Thymus (tissue), 11 donors: ENCODE measurements at regions not wholly inside any gene's neighbourhood (a gene's known extent, or its start where the extent isn't known, plus 50 kb on each side); places are given as distances from the start of the nearest gene placed in this dataset.

Experiments
- DNase-seq, 9 donors: peaks; one replicate each; pipeline ENCODE4 v3.0.0-alpha.2; 2013; ENCODE audit warnings: low spot score in 9 of 9, low read depth in 6 of 9, missing footprints in 1 of 9
- H3K27ac ChIP-seq, 2 donors: one replicate each; pipeline ENCODE4 v1.5.1; 2013; ENCODE audit warnings: control low read depth in 1 of 2, low read depth in 1 of 2, low read length in 1 of 2, mild to moderate bottlenecking in 1 of 2, moderate library complexity in 1 of 2
- H3K27me3 ChIP-seq, 2 donors: one replicate each; pipeline ENCODE4 v1.5.1; 2013; ENCODE audit warnings: low read length in 1 of 2; ENCODE audit not compliant: control insufficient read depth in 2 of 2, insufficient read depth in 1 of 2
- H3K36me3 ChIP-seq, 2 donors: one replicate each; pipeline ENCODE4 v1.5.1; 2013; ENCODE audit warnings: low read length in 1 of 2, mild to moderate bottlenecking in 1 of 2, moderate library complexity in 1 of 2; ENCODE audit not compliant: control insufficient read depth in 2 of 2, insufficient read depth in 2 of 2
- H3K4me1 ChIP-seq, 2 donors: one replicate each; pipeline ENCODE4 v1.5.1; 2013; ENCODE audit warnings: low read length in 2 of 2; ENCODE audit not compliant: control insufficient read depth in 2 of 2, insufficient read depth in 2 of 2
- H3K4me3 ChIP-seq, 2 donors: one replicate each; pipeline ENCODE4 v1.5.1; 2013; ENCODE audit warnings: low read length in 2 of 2, control low read depth in 1 of 2, mild to moderate bottlenecking in 1 of 2
- H3K9me3 ChIP-seq, 2 donors: one replicate each; pipeline ENCODE4 v1.5.1; 2013; ENCODE audit warnings: low read length in 1 of 2, mild to moderate bottlenecking in 1 of 2; ENCODE audit not compliant: control insufficient read depth in 2 of 2, insufficient read depth in 1 of 2
- WGBS: extraction: QIAGEN DNeasy Blood & Tissue Kit; methylation state at CpG from one replicate; pipeline ENCODE4 v1.1.7; 2013; 5-methylcytosine and 5-hydroxymethylcytosine counted together
- donor health status: healthy.

- no peak overlapping the region for H3K4me3 ChIP-seq
- peak in 1 of 9 donors; percentile 7 for DNase-seq
- H3K4me1 ChIP-seq, result peaks cover 0 to 5% of the 10 kb centered on the region in 2 donors
- no peaks in the 10 kb centered on the region for H3K9me3 ChIP-seq
- H3K27ac ChIP-seq, result no peak overlapping the region
- H3K27me3 ChIP-seq, result no peaks in the 10 kb centered on the region
- no peaks in the 10 kb centered on the region for H3K36me3 ChIP-seq
- 84% methylated on average over 21 of the region's 21 CpGs for WGBS
Measured at GRCh38 chr10:124285587-124286527, 132.9 kb downstream of the OAT start.

GRCh38 chr10:124283949-124284250 is 134.8 kb downstream of the OAT start:
- no peak overlapping the region for H3K4me3 ChIP-seq
- no peaks in the 10 kb centered on the region for H3K27me3 ChIP-seq
- no peaks in the 10 kb centered on the region for H3K36me3 ChIP-seq
- H3K4me1 ChIP-seq, result no peaks in the 10 kb centered on the region
- no peaks in the 10 kb centered on the region for H3K9me3 ChIP-seq
- H3K27ac ChIP-seq, result no peak overlapping the region
- DNase-seq, result no peak
- WGBS, result 93% methylated on average over 9 of the region's 9 CpGs

GRCh38 chr10:124283215-124283948 is 135.3 kb downstream of the OAT start:
- Histone ChIP-seq H3K4me1 (no peaks in the 10 kb centered on the region), H3K27me3 (no peaks in the 10 kb centered on the region), H3K9me3 (no peaks in the 10 kb centered on the region), H3K36me3 (no peaks in the 10 kb centered on the region), H3K4me3 (no peak overlapping the region), H3K27ac (no peak overlapping the region)
- 88% methylated on average over 8 of the region's 8 CpGs for WGBS
- no peak for DNase-seq

- no peak for DNase-seq
- 97% methylated on average over 11 of the region's 11 CpGs for WGBS
- H3K4me1 ChIP-seq, result no peaks in the 10 kb centered on the region
- no peak overlapping the region for H3K27ac ChIP-seq
- no peaks in the 10 kb centered on the region for H3K36me3 ChIP-seq
- H3K27me3 ChIP-seq, result no peaks in the 10 kb centered on the region
- no peak overlapping the region for H3K4me3 ChIP-seq
- H3K9me3 ChIP-seq, result no peaks in the 10 kb centered on the region
Measured at GRCh38 chr10:124282326-124282725, 136.4 kb downstream of the OAT start.

- Histone ChIP-seq H3K4me3 (no peak overlapping the region), H3K4me1 (no peaks in the 10 kb centered on the region), H3K36me3 (no peaks in the 10 kb centered on the region), H3K9me3 (no peaks in the 10 kb centered on the region), H3K27ac (no peak overlapping the region), H3K27me3 (no peaks in the 10 kb centered on the region)
- 96% methylated on average over 10 of the region's 10 CpGs for WGBS
- DNase-seq, result no peak
Measured at GRCh38 chr10:124281666-124282065, 137.1 kb downstream of the OAT start.

GRCh38 chr10:124280916-124281315 is 137.8 kb downstream of the OAT start:
- Histone ChIP-seq H3K9me3 (no peaks in the 10 kb centered on the region), H3K4me1 (no peaks in the 10 kb centered on the region), H3K4me3 (no peak overlapping the region), H3K27me3 (no peaks in the 10 kb centered on the region), H3K36me3 (no peaks in the 10 kb centered on the region), H3K27ac (no peak overlapping the region)
- no peak for DNase-seq
- WGBS, result 98% methylated on average over 5 of the region's 5 CpGs

GRCh38 chr10:124279882-124280281 is 138.8 kb downstream of the OAT start:
- no peaks in the 10 kb centered on the region for H3K27me3 ChIP-seq
- DNase-seq, result no peak
- H3K9me3 ChIP-seq, result no peaks in the 10 kb centered on the region
- no peak overlapping the region for H3K4me3 ChIP-seq
- no peaks in the 10 kb centered on the region for H3K4me1 ChIP-seq
- 91% methylated on average over 8 of the region's 8 CpGs for WGBS
- no peaks in the 10 kb centered on the region for H3K36me3 ChIP-seq
- H3K27ac ChIP-seq, result no peak overlapping the region

GRCh38 chr10:124279298-124279697 is 139.4 kb downstream of the OAT start:
- Histone ChIP-seq H3K4me3 (no peak overlapping the region), H3K9me3 (no peaks in the 10 kb centered on the region), H3K36me3 (no peaks in the 10 kb centered on the region), H3K27ac (no peak overlapping the region), H3K27me3 (no peaks in the 10 kb centered on the region), H3K4me1 (no peaks in the 10 kb centered on the region)
- DNase-seq, result no peak
- 92% methylated on average over 2 of the region's 2 CpGs for whole genome bisulfite sequencing

- Histone ChIP-seq H3K9me3 (no peaks in the 10 kb centered on the region), H3K27ac (no peak overlapping the region), H3K27me3 (no peaks in the 10 kb centered on the region), H3K4me3 (no peak overlapping the region), H3K4me1 (no peaks in the 10 kb centered on the region), H3K36me3 (no peaks in the 10 kb centered on the region)
- no peak for DNase-seq
- WGBS, result 99% methylated on average over 5 of the region's 5 CpGs
Measured at GRCh38 chr10:124278356-124278755, 140.4 kb downstream of the OAT start.
